ENCODE measurements at regions not wholly inside any gene's neighbourhood (a gene's known extent, or its start where the extent isn't known, plus 50 kb on each side); places are given as distances from the start of the nearest gene placed in this dataset.
A peak's percentile ranks its signal among the peaks of the same experiment; 100 is the strongest.

GRCh38 chr1:234725177-234726132, 115.5 kb upstream of the IRF2BP2 start:
- TF ChIP-seq CTCF (conservative IDR thresholded peaks at IDR 0.05; ENCODE audit: low read depth, low read length) = no peak
- no peak for DNase-seq (ENCODE audit: low read depth)
- H3K4me3 ChIP-seq (ENCODE audit: low read depth, low read length) = no peak overlapping the region

DNA sequence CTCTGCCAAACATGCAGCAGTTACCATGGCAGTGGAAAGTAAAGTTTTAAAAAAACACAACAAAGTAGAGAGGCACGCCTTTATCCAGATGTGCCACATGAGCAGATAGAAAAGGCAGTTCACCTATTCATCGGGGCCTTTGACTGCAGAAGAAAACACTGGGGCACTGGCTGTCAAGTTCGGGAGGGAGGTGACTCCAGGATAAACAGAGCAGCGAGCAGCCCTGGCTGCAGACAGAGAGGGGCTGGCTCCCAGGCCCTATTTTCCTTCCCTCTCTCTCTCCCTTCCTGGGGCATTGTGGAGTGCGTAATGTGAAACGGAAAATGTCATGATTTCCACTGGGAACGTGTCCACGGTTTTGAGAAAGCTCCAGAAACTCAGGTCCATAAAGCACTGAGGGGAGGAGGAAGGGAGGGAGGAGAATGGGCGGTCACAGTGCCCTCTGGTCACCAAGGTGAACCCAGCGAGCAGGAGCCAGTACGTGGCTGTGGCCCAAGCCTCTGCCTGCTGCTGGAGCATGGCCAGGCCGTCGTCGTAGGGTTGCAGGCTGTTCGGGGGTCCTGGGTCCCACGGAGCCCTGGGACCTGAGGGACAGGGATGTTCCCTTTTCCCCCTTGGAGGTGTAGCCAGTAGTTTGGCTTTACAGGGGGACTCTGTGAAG, 114.7 kb upstream of the IRF2BP2 start:
- no peak for TF ChIP-seq CTCF (conservative IDR thresholded peaks at IDR 0.05; ENCODE audit: low read depth, low read length)
- DNase-seq (ENCODE audit: low read depth) = no peak
- H3K4me3 ChIP-seq (ENCODE audit: low read depth, low read length) = peak overlapping the region; percentile 32

DNA sequence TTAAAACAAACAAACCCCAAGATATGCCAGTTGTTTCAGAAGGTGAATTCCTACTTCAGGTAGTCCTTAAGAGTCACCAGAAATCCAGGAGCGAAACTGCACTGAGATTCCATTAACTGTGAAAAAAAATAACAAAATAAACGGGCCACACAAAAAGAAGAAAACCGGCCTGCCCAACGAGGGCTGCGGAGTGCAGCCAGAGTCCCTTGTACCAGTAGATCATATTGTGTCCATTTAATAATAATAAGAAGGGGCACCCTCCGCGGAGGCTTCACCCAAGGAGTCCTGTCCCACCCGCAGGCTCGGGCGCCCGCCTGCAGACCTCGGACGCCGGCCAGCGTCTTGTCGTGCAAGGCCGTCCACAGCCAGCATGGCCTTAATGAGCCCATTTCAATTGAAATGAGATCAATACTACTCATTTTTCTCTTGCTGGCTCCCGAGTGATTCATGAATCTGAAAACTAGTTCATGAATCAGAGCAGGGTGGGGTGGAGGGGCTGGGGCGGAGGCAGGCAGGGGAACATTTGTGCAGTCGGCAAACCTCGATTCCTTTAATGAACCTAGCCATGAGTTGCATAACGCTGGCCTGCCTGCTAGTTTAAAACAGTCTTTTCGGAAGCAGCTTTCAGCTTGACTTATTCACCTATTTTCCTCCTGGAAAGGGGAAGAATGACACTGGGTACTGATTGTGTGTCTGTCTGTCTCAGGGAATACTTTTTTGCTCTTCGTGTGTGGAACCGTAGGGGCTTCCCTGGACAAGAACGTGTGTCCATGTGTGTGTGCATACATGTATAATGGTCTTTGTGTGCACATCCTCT, 113.1 kb upstream of the IRF2BP2 start:
- no peak for TF ChIP-seq CTCF (conservative IDR thresholded peaks at IDR 0.05; ENCODE audit: low read depth, low read length)
- peak overlapping the region; percentile 3 for H3K4me3 ChIP-seq (ENCODE audit: low read depth, low read length)
- DNase-seq (ENCODE audit: low read depth) = peak; percentile 92

DNA sequence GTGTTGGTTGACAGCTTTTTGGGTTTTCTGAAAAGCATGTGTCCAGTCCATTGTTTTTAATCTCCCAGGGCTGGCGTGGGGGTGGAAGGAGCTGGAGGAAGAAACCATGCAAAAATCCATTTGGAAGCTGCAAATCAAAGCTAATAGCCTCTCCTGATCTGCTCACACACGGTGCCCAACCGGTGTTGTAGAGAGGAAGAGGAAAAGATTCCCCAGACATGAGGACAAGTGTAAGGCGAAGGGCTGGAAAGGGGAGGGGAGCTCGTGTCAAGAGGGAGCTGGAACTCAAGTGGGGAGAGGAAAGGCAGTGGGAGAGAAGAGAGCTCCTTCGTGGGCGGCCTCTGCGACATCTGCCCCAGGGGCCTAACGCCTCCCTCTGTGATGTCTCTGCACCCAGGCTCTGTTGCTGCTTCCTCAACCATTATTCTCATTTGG, 112.3 kb upstream of the IRF2BP2 start:
- H3K4me3 ChIP-seq (ENCODE audit: low read depth, low read length) = peak overlapping the region; percentile 5
- TF ChIP-seq CTCF (conservative IDR thresholded peaks at IDR 0.05; ENCODE audit: low read depth, low read length) = no peak

DNA sequence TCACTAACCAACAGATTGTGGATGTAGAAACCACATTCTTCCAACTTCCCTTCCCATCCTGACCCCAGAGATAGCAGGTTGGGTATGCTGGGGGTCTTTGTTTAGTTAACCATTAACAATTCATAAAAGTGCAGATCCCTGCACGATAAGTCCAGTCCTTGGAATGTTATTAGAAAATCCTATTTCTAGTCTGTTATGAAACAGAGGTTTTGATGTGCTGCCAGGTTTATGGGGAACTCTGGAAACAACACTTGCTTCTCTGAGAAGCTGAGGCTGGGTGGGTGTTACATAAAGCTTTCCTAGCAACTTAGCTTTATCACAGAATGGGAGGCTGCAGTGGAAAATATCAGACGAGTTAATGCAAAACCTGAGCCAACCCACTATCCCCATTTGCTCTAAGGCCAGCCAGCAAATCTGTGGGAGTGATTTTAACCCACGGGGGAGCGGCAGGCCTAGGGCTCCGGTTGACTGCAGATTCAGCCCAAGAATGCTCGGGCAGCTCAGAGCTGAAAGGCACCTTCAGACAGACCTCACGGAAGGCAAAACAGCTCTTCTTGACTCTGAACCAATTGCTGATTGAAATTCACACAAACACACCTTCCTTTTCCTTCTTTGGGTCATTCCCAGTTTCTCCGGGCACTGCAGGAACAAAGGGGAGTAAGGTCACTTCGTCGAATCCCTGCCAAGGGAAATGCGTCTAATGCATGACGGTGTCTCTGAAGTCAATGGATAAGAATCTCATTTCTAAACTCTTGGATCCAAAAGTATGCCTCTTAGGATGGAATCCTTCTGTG, 111.7 kb upstream of the IRF2BP2 start:
- peak; percentile 88 for DNase-seq (ENCODE audit: low read depth)
- peak overlapping the region; percentile 5 for H3K4me3 ChIP-seq (ENCODE audit: low read depth, low read length)

More for the DNA sequence above, 112.3 kb upstream of the IRF2BP2 start:
- no peak for DNase-seq (ENCODE audit: low read depth)

More for the DNA sequence above, 111.7 kb upstream of the IRF2BP2 start:
- no peak for TF ChIP-seq CTCF (conservative IDR thresholded peaks at IDR 0.05; ENCODE audit: low read depth, low read length)

All from epithelial cell of proximal tubule (primary cell).